Natural killer cell (primary cell): ENCODE measurements at regions not wholly inside any gene's neighbourhood (a gene's known extent, or its start where the extent isn't known, plus 50 kb on each side); places are given as distances from the start of the nearest gene placed in this dataset.

Source experiments
- ATAC-seq, 3 donors: fragments of 150-1000 bp in 2 of 3; fragments of 200-7000 bp in 1 of 3; cut with Tn5 transposase; 1 replicate in 1 of 3; 2 replicates in 2 of 3; pipeline ENCODE4 v1.10.0; 2021; ENCODE audit warnings: mild to moderate bottlenecking in 2 of 3, moderate library complexity in 2 of 3
- DNase-seq, 2 donors: peaks; one replicate each; pipeline versions ENCODE4 v3.0.0 to v3.0.0-alpha.2; 2013 to 2021; ENCODE audit warnings: mixed read lengths in 1 of 2
- H3K27ac ChIP-seq: one replicate; pipeline ENCODE4 v1.5.1; 2013; ENCODE audit warnings: mild to moderate bottlenecking, low read length
- H3K27me3 ChIP-seq: one replicate; pipeline ENCODE4 v1.6.1; 2013; ENCODE audit warnings: low read length; ENCODE audit not compliant: control insufficient read depth, insufficient read depth
- H3K36me3 ChIP-seq: one replicate; pipeline ENCODE4 v1.6.1; 2013; ENCODE audit warnings: low read length; ENCODE audit not compliant: control insufficient read depth, insufficient read depth
- H3K4me1 ChIP-seq: one replicate; pipeline ENCODE4 v1.6.1; 2013; ENCODE audit warnings: low read length; ENCODE audit not compliant: control insufficient read depth, insufficient read depth
- H3K4me3 ChIP-seq: one replicate; pipeline ENCODE4 v1.5.1; 2013; ENCODE audit warnings: low read length
- H3K9me3 ChIP-seq: one replicate; pipeline ENCODE4 v1.6.1; 2013; ENCODE audit warnings: low read length; ENCODE audit not compliant: control insufficient read depth, insufficient read depth
- H3K27ac Mint-ChIP-seq, 2 donors: one replicate each; pipeline ENCODE4 v1.8.0; 2022; ENCODE audit warnings: mild to moderate bottlenecking in 2 of 2, mixed read lengths in 2 of 2, moderate library complexity in 1 of 2
- H3K27me3 Mint-ChIP-seq, 2 donors: one replicate each; pipeline ENCODE4 v1.8.0; 2022; ENCODE audit warnings: low read depth in 2 of 2, mixed read lengths in 2 of 2
- H3K36me3 Mint-ChIP-seq: one replicate; pipeline ENCODE4 v1.8.0; 2022; ENCODE audit warnings: mixed read lengths
- H3K4me1 Mint-ChIP-seq, 2 donors: one replicate each; pipeline ENCODE4 v1.8.0; 2022; ENCODE audit warnings: mixed read lengths in 2 of 2
- H3K4me3 Mint-ChIP-seq: one replicate; pipeline ENCODE4 v1.8.0; 2022; ENCODE audit warnings: mild to moderate bottlenecking, moderate library complexity, mixed read lengths
- H3K9me3 Mint-ChIP-seq, 2 donors: one replicate each; pipeline ENCODE4 v1.8.0; 2022; ENCODE audit warnings: mixed read lengths in 2 of 2
- WGBS: methylation state at CpG from one replicate; pipeline ENCODE4 v1.1.7; 2013; ENCODE audit warnings: missing lambda C conversion rate; ENCODE audit not compliant: insufficient coverage; 5-methylcytosine and 5-hydroxymethylcytosine counted together
- intact Hi-C: fragments of 100-400 bp; cut with micrococcal nuclease; formaldehyde crosslinking; loops from one replicate; pipeline ENCODE4 v1.14.2; 2022
- TF ChIP-seq, protein P1 (sequence below): fragments of 200-600 bp; IDR thresholded peaks from one replicate; pipeline ENCODE4 v1.8.0; 2022; ENCODE audit warnings: antibody characterized with exemption

DNA sequence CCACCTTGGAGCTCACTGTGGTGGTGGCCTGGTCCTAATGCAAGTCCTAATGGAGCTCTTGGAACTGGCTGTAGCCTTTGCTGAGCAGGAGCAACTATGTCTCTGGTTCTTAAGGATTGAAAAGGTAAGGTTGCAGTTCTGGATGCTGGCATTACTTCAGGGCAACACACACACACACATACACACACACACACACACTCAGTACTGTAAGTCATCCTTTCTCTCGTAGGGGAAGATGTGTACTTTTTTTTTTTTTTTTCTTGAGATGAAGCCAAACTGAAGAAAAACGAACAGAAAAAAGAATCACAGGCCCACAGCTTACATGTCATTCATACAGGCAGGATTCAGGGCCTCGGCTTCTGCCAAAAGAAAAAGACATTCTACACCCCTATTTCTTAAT is 81.1 kb upstream of the RPS23 start:
- H3K4me1 ChIP-seq, result peaks cover 23% of the 10 kb centered on the region
- H3K4me3 Mint-ChIP-seq, result no peak overlapping the region
- DNase-seq, result no peak

DNA sequence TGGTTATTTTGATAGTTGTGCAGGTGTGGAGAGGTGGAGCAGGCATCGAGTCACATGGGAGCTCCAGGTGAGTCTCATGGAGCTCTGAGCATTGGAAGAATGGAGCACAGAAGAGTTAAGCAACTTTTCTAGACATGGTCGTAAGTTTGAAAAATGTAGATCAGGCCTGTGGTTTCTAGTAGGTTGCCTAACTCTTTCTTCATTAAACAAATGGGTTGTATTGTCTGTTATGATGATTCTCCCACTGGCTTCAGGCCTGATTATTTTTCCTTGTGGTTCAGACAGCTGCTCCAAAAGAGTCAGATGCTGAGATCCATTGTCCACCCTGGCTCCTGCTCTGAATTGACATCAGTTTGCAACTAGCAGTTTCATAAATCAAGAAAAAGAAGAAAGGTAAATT is 80.3 kb upstream of the RPS23 start:
- H3K4me3 Mint-ChIP-seq, result no peak overlapping the region
- no peaks in the 10 kb centered on the region for H3K36me3 ChIP-seq
- H3K4me3 ChIP-seq, result no peak overlapping the region
- peaks cover 4 to 7% of the 10 kb centered on the region in 2 donors for H3K27me3 Mint-ChIP-seq
- intact Hi-C loops, result no loop called here
- H3K27ac ChIP-seq, result no peak overlapping the region
- ATAC-seq (no peak), DNase-seq (no peak)
- TF ChIP-seq, protein P1, sequence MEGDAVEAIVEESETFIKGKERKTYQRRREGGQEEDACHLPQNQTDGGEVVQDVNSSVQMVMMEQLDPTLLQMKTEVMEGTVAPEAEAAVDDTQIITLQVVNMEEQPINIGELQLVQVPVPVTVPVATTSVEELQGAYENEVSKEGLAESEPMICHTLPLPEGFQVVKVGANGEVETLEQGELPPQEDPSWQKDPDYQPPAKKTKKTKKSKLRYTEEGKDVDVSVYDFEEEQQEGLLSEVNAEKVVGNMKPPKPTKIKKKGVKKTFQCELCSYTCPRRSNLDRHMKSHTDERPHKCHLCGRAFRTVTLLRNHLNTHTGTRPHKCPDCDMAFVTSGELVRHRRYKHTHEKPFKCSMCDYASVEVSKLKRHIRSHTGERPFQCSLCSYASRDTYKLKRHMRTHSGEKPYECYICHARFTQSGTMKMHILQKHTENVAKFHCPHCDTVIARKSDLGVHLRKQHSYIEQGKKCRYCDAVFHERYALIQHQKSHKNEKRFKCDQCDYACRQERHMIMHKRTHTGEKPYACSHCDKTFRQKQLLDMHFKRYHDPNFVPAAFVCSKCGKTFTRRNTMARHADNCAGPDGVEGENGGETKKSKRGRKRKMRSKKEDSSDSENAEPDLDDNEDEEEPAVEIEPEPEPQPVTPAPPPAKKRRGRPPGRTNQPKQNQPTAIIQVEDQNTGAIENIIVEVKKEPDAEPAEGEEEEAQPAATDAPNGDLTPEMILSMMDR, result no peak
- no peaks in the 10 kb centered on the region for H3K9me3 Mint-ChIP-seq
- WGBS, result 87% methylated on average over 2 of the region's 2 CpGs
- H3K4me1 Mint-ChIP-seq, result peaks cover 29 to 33% of the 10 kb centered on the region in 2 donors
- H3K27ac Mint-ChIP-seq, result peak overlapping the region; percentile 79 to 90
- no peaks in the 10 kb centered on the region for H3K36me3 Mint-ChIP-seq
- H3K9me3 ChIP-seq, result no peaks in the 10 kb centered on the region
- H3K4me1 ChIP-seq, result peaks cover 23% of the 10 kb centered on the region
- H3K27me3 ChIP-seq, result no peaks in the 10 kb centered on the region

More for the DNA sequence above, 81.1 kb upstream of the RPS23 start:
- Mint-ChIP-seq H3K27me3 (peaks cover 4 to 7% of the 10 kb centered on the region in 2 donors), H3K36me3 (no peaks in the 10 kb centered on the region), H3K4me1 (peaks cover 29 to 33% of the 10 kb centered on the region in 2 donors), H3K9me3 (no peaks in the 10 kb centered on the region), H3K27ac (peak overlapping the region; percentile 44 to 79)
- TF ChIP-seq, protein P1, result no peak
- H3K4me3 ChIP-seq, result no peak overlapping the region
- no peak for ATAC-seq
- no peaks in the 10 kb centered on the region for H3K9me3 ChIP-seq
- WGBS, result 77% methylated on average over 3 of the region's 3 CpGs
- intact Hi-C loops, result no loop called here
- no peaks in the 10 kb centered on the region for H3K36me3 ChIP-seq
- H3K27ac ChIP-seq, result no peak overlapping the region
- H3K27me3 ChIP-seq, result no peaks in the 10 kb centered on the region

DNA sequence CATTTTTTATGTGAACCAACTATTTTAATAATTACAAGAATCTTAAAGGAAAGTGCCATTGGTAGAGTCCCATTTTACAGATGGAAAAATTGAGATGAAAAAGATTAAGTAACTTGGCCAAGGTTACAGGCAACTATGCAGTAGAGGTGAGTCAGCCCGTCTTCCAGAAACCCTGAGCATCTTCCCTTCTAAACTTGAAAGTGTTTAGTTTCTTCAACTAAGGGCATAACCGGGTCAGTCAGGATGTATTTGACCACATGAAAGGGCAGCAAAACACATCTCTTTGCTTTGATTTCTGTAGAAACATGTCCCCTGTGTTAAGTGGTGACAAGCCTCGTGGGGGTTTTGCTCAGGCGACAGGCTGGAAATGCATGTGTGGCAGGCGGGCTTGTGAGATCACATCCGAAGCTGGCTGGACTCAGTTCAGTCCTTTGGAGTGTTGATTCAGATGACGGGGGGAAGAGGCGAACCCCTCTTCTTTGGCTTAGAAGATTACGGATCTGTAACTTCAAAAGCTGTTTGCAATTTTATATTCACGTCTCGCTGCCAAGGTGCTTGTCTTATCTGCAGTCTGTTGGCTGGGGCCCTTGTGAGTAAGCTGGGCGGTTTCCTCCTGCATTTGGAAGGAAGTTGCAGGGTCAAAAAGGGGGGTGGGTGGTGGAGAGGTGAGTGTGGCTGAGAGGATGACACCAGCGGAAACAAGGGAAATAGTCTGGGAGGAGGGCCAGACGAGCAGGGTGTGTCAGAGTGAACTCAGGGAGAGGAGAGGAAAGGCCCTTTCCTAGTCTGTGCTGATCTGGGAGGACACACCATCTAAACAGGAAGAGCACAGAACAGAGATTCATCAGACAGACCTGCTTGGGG is 78.9 kb upstream of the RPS23 start:
- DNase-seq (peak; percentile 18 to 88), ATAC-seq (peak; percentile 75 to 80 (median 79))
- H3K4me3 ChIP-seq, result no peak overlapping the region
- H3K36me3 ChIP-seq, result no peaks in the 10 kb centered on the region
- no peaks in the 10 kb centered on the region for H3K27me3 ChIP-seq
- no peaks in the 10 kb centered on the region for H3K36me3 Mint-ChIP-seq
- H3K9me3 Mint-ChIP-seq, result no peaks in the 10 kb centered on the region
- H3K4me1 ChIP-seq, result peaks cover 28% of the 10 kb centered on the region
- H3K4me1 Mint-ChIP-seq, result peaks cover 39 to 43% of the 10 kb centered on the region in 2 donors
- no peaks in the 10 kb centered on the region for H3K27me3 Mint-ChIP-seq
- intact Hi-C loops, result no loop called here
- H3K27ac ChIP-seq, result peak overlapping the region; percentile 66
- H3K27ac Mint-ChIP-seq, result peak overlapping the region; percentile 79 to 90
- TF ChIP-seq, protein P1, result no peak
- 2% methylated on average over 14 of the region's 14 CpGs for WGBS
- peak overlapping the region; percentile 78 for H3K4me3 Mint-ChIP-seq
- no peaks in the 10 kb centered on the region for H3K9me3 ChIP-seq
